GM23248 (cell line): ENCODE measurements at regions not wholly inside any gene's neighbourhood (a gene's known extent, or its start where the extent isn't known, plus 50 kb on each side); places are given as distances from the start of the nearest gene placed in this dataset.

Experiments used
- EZH2 ChIP-seq: fragments of 200-600 bp; sonication (generic); IDR thresholded peaks from 2 replicates; pipeline ENCODE4 v1.6.1; 2018; ENCODE audit warnings: antibody characterized with exemption, mild to moderate bottlenecking; ENCODE audit not compliant: insufficient read depth, poor library complexity, severe bottlenecking
- EZH2phosphoT487 ChIP-seq: fragments of 200-600 bp; sonication (generic); IDR thresholded peaks from 2 replicates; pipeline ENCODE4 v1.6.1; 2018; ENCODE audit warnings: antibody characterized with exemption, moderate library complexity, mild to moderate bottlenecking, low read depth; ENCODE audit not compliant: insufficient read depth

DNA sequence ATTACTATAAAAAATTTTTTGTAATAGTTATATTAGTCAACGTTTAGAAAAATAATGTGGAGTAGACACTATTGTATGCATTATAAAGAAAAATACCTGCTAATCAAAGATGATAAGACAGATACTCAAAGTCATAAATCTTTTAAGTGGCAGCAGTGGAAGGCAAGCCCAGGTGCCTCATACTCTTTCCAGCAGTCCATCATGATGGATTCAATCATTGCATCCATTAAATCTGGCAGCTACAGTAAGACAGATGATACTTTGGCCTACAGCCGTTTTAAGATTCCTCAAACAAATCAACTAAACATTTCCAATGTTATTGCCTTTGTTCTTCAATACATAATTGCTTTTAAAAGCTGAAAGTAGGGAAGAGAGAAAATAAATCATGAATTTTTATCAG is 1392.9 kb upstream of the NUDT12 start:
- TF ChIP-seq EZH2 = no peak
- TF ChIP-seq EZH2phosphoT487 = no peak
